RWPE2 (cell line): ENCODE measurements at regions not wholly inside any gene's neighbourhood (a gene's known extent, or its start where the extent isn't known, plus 50 kb on each side); places are given as distances from the start of the nearest gene placed in this dataset.

ENCODE experiments used
- ATAC-seq: fragments of 200-7000 bp; cut with Tn5 transposase; 3 replicates; pipeline ENCODE4 v1.9.1; 2021; ENCODE audit warnings: low read depth
- DNase-seq: peaks from one replicate; pipeline ENCODE4 v3.0.0-alpha.2; 2020; ENCODE audit warnings: low spot score
- H3K27ac ChIP-seq: fragments of 450-650 bp; 2 replicates; pipeline ENCODE4 v1.5.1; 2017; ENCODE audit warnings: mild to moderate bottlenecking; ENCODE audit not compliant: poor library complexity, severe bottlenecking
- H3K27me3 ChIP-seq: fragments of 250-450 bp; sonication (Bioruptor Pico); 2 replicates; pipeline ENCODE4 v1.5.1; 2021; ENCODE audit warnings: mild to moderate bottlenecking, moderate library complexity; ENCODE audit not compliant: insufficient read depth, poor library complexity, severe bottlenecking
- H3K36me3 ChIP-seq: fragments of 250-450 bp; sonication (Bioruptor Pico); 2 replicates; pipeline ENCODE4 v1.5.1; 2020; ENCODE audit warnings: low read depth, mild to moderate bottlenecking, moderate library complexity
- H3K4me1 ChIP-seq: fragments of 250-450 bp; sonication (Bioruptor Pico); 2 replicates; pipeline ENCODE4 v1.5.1; 2021; ENCODE audit warnings: mild to moderate bottlenecking, moderate library complexity; ENCODE audit not compliant: insufficient read depth, poor library complexity, severe bottlenecking
- H3K4me3 ChIP-seq: fragments of 250-450 bp; sonication (Bioruptor Pico); 2 replicates; pipeline ENCODE4 v1.5.1; 2021; ENCODE audit warnings: mild to moderate bottlenecking, moderate library complexity; ENCODE audit not compliant: severe bottlenecking
- H3K9me3 ChIP-seq: fragments of 250-450 bp; sonication (Bioruptor Pico); 2 replicates; pipeline ENCODE4 v1.5.1; 2021; ENCODE audit warnings: mild to moderate bottlenecking, moderate library complexity; ENCODE audit not compliant: severe bottlenecking
- CTCF ChIP-seq: fragments of 450-650 bp; IDR thresholded peaks from one replicate; pipeline ENCODE4 v1.5.1; 2017; ENCODE audit warnings: mild to moderate bottlenecking, moderate library complexity; ENCODE audit not compliant: poor library complexity, severe bottlenecking

GRCh38 chr4:163665521-163666331 lies 171.2 kb downstream of the TMA16 start:
- Histone ChIP-seq H3K36me3 (no peaks in the 10 kb centered on the region), H3K27me3 (no peaks in the 10 kb centered on the region), H3K4me1 (no peaks in the 10 kb centered on the region), H3K4me3 (no peak overlapping the region), H3K27ac (no peak overlapping the region), H3K9me3 (no peaks in the 10 kb centered on the region)
- ATAC-seq = no peak
- DNase-seq = no peak
- no peak for TF ChIP-seq CTCF

GRCh38 chr4:163666332-163666873 lies 171.9 kb downstream of the TMA16 start:
- Histone ChIP-seq H3K4me1 (no peaks in the 10 kb centered on the region), H3K4me3 (no peak overlapping the region), H3K27ac (no peak overlapping the region), H3K27me3 (no peaks in the 10 kb centered on the region), H3K36me3 (no peaks in the 10 kb centered on the region), H3K9me3 (no peaks in the 10 kb centered on the region)
- ATAC-seq (no peak), DNase-seq (no peak)
- TF ChIP-seq CTCF = no peak

GRCh38 chr4:163672751-163673150 lies 178.3 kb downstream of the TMA16 start:
- Histone ChIP-seq H3K27ac (no peak overlapping the region), H3K36me3 (no peaks in the 10 kb centered on the region), H3K4me1 (no peaks in the 10 kb centered on the region), H3K9me3 (no peaks in the 10 kb centered on the region), H3K4me3 (no peak overlapping the region), H3K27me3 (no peaks in the 10 kb centered on the region)
- TF ChIP-seq CTCF = no peak
- DNase-seq (no peak), ATAC-seq (no peak)

GRCh38 chr4:163673848-163674697 lies 179.6 kb downstream of the TMA16 start:
- ATAC-seq (no peak), DNase-seq (no peak)
- Histone ChIP-seq H3K4me3 (no peak overlapping the region), H3K27me3 (no peaks in the 10 kb centered on the region), H3K9me3 (no peaks in the 10 kb centered on the region), H3K36me3 (no peaks in the 10 kb centered on the region), H3K27ac (no peak overlapping the region), H3K4me1 (no peaks in the 10 kb centered on the region)
- no peak for TF ChIP-seq CTCF
